HG02870 (cell line): ENCODE measurements at regions not wholly inside any gene's neighbourhood (a gene's known extent, or its start where the extent isn't known, plus 50 kb on each side); places are given as distances from the start of the nearest gene placed in this dataset.

Experiments used
- ATAC-seq: cut with Tn5 transposase; IDR thresholded peaks from one replicate; pipeline ENCODE4 v1.9.1; 2021; ENCODE audit warnings: mild to moderate bottlenecking, moderate library complexity; ENCODE audit not compliant: unreplicated experiment

GRCh38 chr2:7774481-7774880 is 857.3 kb downstream of the RNF144A start:
- ATAC-seq = no peak

- no peak for ATAC-seq
These were observed 860.5 kb downstream of the RNF144A start for GRCh38 chr2:7777668-7778067.

GRCh38 chr2:7780321-7780720 is 863.1 kb downstream of the RNF144A start:
- no peak for ATAC-seq

- no peak for ATAC-seq
These were observed 868.5 kb downstream of the RNF144A start for GRCh38 chr2:7785700-7786099.

- no peak for ATAC-seq
These were observed 871.5 kb downstream of the RNF144A start for GRCh38 chr2:7788736-7789135.

- ATAC-seq = no peak
These were observed 874.9 kb downstream of the RNF144A start for GRCh38 chr2:7792031-7792651.

- ATAC-seq = no peak
These were observed 878.8 kb downstream of the RNF144A start for GRCh38 chr2:7795778-7796563.

GRCh38 chr2:7800031-7800430 is 881.8 kb upstream of the ID2 start:
- ATAC-seq = no peak

- ATAC-seq = no peak
These were observed 880.6 kb upstream of the ID2 start for GRCh38 chr2:7801212-7801611.

GRCh38 chr2:7803515-7803914 is 878.3 kb upstream of the ID2 start:
- no peak for ATAC-seq

- ATAC-seq = no peak
These were observed 872.2 kb upstream of the ID2 start for GRCh38 chr2:7809640-7810039.

- no peak for ATAC-seq
These were observed 870.8 kb upstream of the ID2 start for GRCh38 chr2:7811073-7811472.

- no peak for ATAC-seq
These were observed 869.4 kb upstream of the ID2 start for GRCh38 chr2:7812231-7812995.

- ATAC-seq = no peak
These were observed 868.1 kb upstream of the ID2 start for GRCh38 chr2:7813541-7814292.

- no peak for ATAC-seq
These were observed 866.1 kb upstream of the ID2 start for GRCh38 chr2:7815726-7816125.

- ATAC-seq = no peak
These were observed 865.6 kb upstream of the ID2 start for GRCh38 chr2:7816233-7816632.

- no peak for ATAC-seq
These were observed 864.9 kb upstream of the ID2 start for GRCh38 chr2:7816944-7817343.

- ATAC-seq = no peak
These were observed 862.5 kb upstream of the ID2 start for GRCh38 chr2:7819316-7819715.

- ATAC-seq = no peak
These were observed 862.0 kb upstream of the ID2 start for GRCh38 chr2:7819850-7820249.

GRCh38 chr2:7824211-7824610 is 857.6 kb upstream of the ID2 start:
- no peak for ATAC-seq
